ENCODE measurements at regions not wholly inside any gene's neighbourhood (a gene's known extent, or its start where the extent isn't known, plus 50 kb on each side); places are given as distances from the start of the nearest gene placed in this dataset.

DNA sequence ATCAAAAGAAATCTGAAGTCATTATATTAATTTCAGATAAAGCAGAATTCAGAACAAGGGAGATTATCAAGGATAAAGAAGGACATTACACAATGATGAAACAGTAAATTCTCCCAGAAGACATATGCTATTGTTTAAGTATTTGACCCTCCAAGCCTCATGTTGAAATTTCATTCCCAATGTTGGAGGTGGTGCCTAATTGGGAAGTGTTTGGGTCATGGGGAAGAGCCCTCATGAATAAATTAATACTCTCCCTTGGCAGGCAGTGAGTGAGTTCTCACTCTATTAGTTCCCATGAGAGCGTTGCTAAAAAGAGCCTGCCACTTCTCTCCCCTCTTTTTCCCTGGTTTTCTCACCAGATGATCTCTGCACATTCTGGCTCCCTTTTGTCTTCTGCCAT lies 249.9 kb upstream of the GRIA3 start:
- DNase-seq (ENCODE audit: insufficient read length, low spot score, missing footprints) = no peak

GRCh38 chrX:122940199-122940598 lies 243.9 kb upstream of the GRIA3 start:
- Histone ChIP-seq H4K20me1 (ENCODE audit: insufficient read depth, low read length) (no peaks in the 10 kb centered on the region), H3K4me3 (ENCODE audit: insufficient read depth, low read length) (no peak overlapping the region), H3K4me2 (ENCODE audit: insufficient read depth, low read length) (no peak overlapping the region), H3K4me1 (ENCODE audit: insufficient read depth, low read length) (peaks cover 5% of the 10 kb centered on the region), H3K9me3 (ENCODE audit: low read depth, low read length) (no peaks in the 10 kb centered on the region), H3K27ac (ENCODE audit: low read depth, low read length) (no peak overlapping the region), H3K27me3 (ENCODE audit: insufficient read depth, low read length) (no peaks in the 10 kb centered on the region), H3K79me2 (ENCODE audit: insufficient read depth, low read length) (no peaks in the 10 kb centered on the region), H2AFZ (ENCODE audit: low read length) (no peak overlapping the region), H3K36me3 (ENCODE audit: insufficient read depth, low read length) (no peaks in the 10 kb centered on the region)
- DNase-seq (ENCODE audit: insufficient read length, low spot score, missing footprints) = no peak
- TF ChIP-seq, protein P1, sequence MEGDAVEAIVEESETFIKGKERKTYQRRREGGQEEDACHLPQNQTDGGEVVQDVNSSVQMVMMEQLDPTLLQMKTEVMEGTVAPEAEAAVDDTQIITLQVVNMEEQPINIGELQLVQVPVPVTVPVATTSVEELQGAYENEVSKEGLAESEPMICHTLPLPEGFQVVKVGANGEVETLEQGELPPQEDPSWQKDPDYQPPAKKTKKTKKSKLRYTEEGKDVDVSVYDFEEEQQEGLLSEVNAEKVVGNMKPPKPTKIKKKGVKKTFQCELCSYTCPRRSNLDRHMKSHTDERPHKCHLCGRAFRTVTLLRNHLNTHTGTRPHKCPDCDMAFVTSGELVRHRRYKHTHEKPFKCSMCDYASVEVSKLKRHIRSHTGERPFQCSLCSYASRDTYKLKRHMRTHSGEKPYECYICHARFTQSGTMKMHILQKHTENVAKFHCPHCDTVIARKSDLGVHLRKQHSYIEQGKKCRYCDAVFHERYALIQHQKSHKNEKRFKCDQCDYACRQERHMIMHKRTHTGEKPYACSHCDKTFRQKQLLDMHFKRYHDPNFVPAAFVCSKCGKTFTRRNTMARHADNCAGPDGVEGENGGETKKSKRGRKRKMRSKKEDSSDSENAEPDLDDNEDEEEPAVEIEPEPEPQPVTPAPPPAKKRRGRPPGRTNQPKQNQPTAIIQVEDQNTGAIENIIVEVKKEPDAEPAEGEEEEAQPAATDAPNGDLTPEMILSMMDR (IDR thresholded peaks at IDR 0.05; ENCODE audit: extremely low read depth, low read depth, low read length) = no peak

More for the DNA sequence above, 249.9 kb upstream of the GRIA3 start:
- H2AFZ ChIP-seq (ENCODE audit: low read length) = no peak overlapping the region
- no peaks in the 10 kb centered on the region for H3K36me3 ChIP-seq (ENCODE audit: insufficient read depth, low read length)
- no peaks in the 10 kb centered on the region for H3K4me1 ChIP-seq (ENCODE audit: insufficient read depth, low read length)
- no peaks in the 10 kb centered on the region for H4K20me1 ChIP-seq (ENCODE audit: insufficient read depth, low read length)
- no peaks in the 10 kb centered on the region for H3K9me3 ChIP-seq (ENCODE audit: low read depth, low read length)
- no peak overlapping the region for H3K27ac ChIP-seq (ENCODE audit: low read depth, low read length)
- no peak overlapping the region for H3K4me2 ChIP-seq (ENCODE audit: insufficient read depth, low read length)
- no peak overlapping the region for H3K4me3 ChIP-seq (ENCODE audit: insufficient read depth, low read length)
- TF ChIP-seq, protein P1 (IDR thresholded peaks at IDR 0.05; ENCODE audit: extremely low read depth, low read depth, low read length) = no peak
- H3K79me2 ChIP-seq (ENCODE audit: insufficient read depth, low read length) = no peaks in the 10 kb centered on the region
- no peaks in the 10 kb centered on the region for H3K27me3 ChIP-seq (ENCODE audit: insufficient read depth, low read length)

GRCh38 chrX:122941806-122942205 lies 242.3 kb upstream of the GRIA3 start:
- H2AFZ ChIP-seq (ENCODE audit: low read length) = no peak overlapping the region
- no peaks in the 10 kb centered on the region for H3K27me3 ChIP-seq (ENCODE audit: insufficient read depth, low read length)
- no peak overlapping the region for H3K4me2 ChIP-seq (ENCODE audit: insufficient read depth, low read length)
- TF ChIP-seq, protein P1 (IDR thresholded peaks at IDR 0.05; ENCODE audit: extremely low read depth, low read depth, low read length) = no peak
- H3K36me3 ChIP-seq (ENCODE audit: insufficient read depth, low read length) = no peaks in the 10 kb centered on the region
- H3K4me3 ChIP-seq (ENCODE audit: insufficient read depth, low read length) = no peak overlapping the region
- DNase-seq (ENCODE audit: insufficient read length, low spot score, missing footprints) = no peak
- H3K79me2 ChIP-seq (ENCODE audit: insufficient read depth, low read length) = no peaks in the 10 kb centered on the region
- no peak overlapping the region for H3K27ac ChIP-seq (ENCODE audit: low read depth, low read length)
- no peaks in the 10 kb centered on the region for H3K9me3 ChIP-seq (ENCODE audit: low read depth, low read length)
- no peaks in the 10 kb centered on the region for H4K20me1 ChIP-seq (ENCODE audit: insufficient read depth, low read length)
- peaks cover 5% of the 10 kb centered on the region for H3K4me1 ChIP-seq (ENCODE audit: insufficient read depth, low read length)

DNA sequence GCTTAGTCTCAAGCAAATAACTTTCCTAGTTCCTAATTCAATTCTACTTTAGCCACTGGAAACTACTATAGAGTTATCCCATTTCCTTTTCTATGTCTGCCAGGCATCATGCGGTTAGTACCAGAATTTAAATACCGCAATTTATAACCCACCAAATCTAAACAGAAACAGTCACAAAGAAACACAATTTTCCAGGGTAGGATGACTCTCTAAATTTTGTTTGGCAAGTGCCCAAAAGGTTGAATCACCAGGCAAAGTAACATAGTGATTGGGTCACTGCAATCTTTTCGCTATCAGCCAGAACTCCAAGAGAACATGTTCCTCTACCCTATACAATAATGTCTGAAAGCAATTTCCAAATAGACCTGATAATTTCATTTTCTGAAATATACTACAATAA lies 240.2 kb upstream of the GRIA3 start:
- no peak overlapping the region for H2AFZ ChIP-seq (ENCODE audit: low read length)

More for the DNA sequence above, 240.2 kb upstream of the GRIA3 start:
- Histone ChIP-seq H3K9me3 (ENCODE audit: low read depth, low read length) (no peaks in the 10 kb centered on the region), H3K27me3 (ENCODE audit: insufficient read depth, low read length) (no peaks in the 10 kb centered on the region), H3K36me3 (ENCODE audit: insufficient read depth, low read length) (no peaks in the 10 kb centered on the region), H3K27ac (ENCODE audit: low read depth, low read length) (no peak overlapping the region), H3K79me2 (ENCODE audit: insufficient read depth, low read length) (no peaks in the 10 kb centered on the region), H3K4me1 (ENCODE audit: insufficient read depth, low read length) (peaks cover 5% of the 10 kb centered on the region), H3K4me2 (ENCODE audit: insufficient read depth, low read length) (no peak overlapping the region), H3K4me3 (ENCODE audit: insufficient read depth, low read length) (no peak overlapping the region), H4K20me1 (ENCODE audit: insufficient read depth, low read length) (no peaks in the 10 kb centered on the region)
- TF ChIP-seq, protein P1 (IDR thresholded peaks at IDR 0.05; ENCODE audit: extremely low read depth, low read depth, low read length) = no peak
- DNase-seq (ENCODE audit: insufficient read length, low spot score, missing footprints) = no peak

All from osteoblast (primary cell).